CD4-positive, CD25-positive, alpha-beta regulatory T cell (primary cell): ENCODE measurements at regions not wholly inside any gene's neighbourhood (a gene's known extent, or its start where the extent isn't known, plus 50 kb on each side); places are given as distances from the start of the nearest gene placed in this dataset.
"Not testable (repeated sequence)": the region's sequence is repeated elsewhere in the genome, so short reads cannot be mapped to it uniquely, and the experiment has no call there.

Experiments
- ATAC-seq, 2 donors: fragments of 150-1000 bp; cut with Tn5 transposase; one replicate each; pipeline ENCODE4 v1.10.0; 2021; ENCODE audit warnings: low read depth in 2 of 2, moderate number of reproducible peaks in 2 of 2, moderate library complexity in 1 of 2
- DNase-seq, 3 donors: peaks; one replicate each; pipeline versions ENCODE4 v3.0.0 to v3.0.0-alpha.2; 2012 to 2022; ENCODE audit warnings: mixed read lengths in 1 of 3
- H3K27ac ChIP-seq: one replicate; pipeline ENCODE4 v1.7.0; 2013; ENCODE audit warnings: mild to moderate bottlenecking, low read length; ENCODE audit not compliant: insufficient read depth, poor library complexity, severe bottlenecking
- H3K27me3 ChIP-seq: one replicate; pipeline ENCODE4 v1.7.0; 2013; ENCODE audit warnings: low read length; ENCODE audit not compliant: control insufficient read depth, insufficient read depth
- H3K36me3 ChIP-seq: one replicate; pipeline ENCODE4 v1.7.0; 2013; ENCODE audit warnings: mild to moderate bottlenecking, low read length, moderate library complexity; ENCODE audit not compliant: control insufficient read depth, insufficient read depth
- H3K4me1 ChIP-seq: 2 replicates; pipeline ENCODE4 v1.7.0; 2013; ENCODE audit warnings: mild to moderate bottlenecking, low read length; ENCODE audit not compliant: insufficient read depth, control insufficient read depth, poor library complexity, severe bottlenecking
- H3K4me3 ChIP-seq: one replicate; pipeline ENCODE4 v1.7.0; 2013; ENCODE audit warnings: low read depth, mild to moderate bottlenecking, low read length, moderate library complexity
- H3K9me3 ChIP-seq, 2 experiments: 1 replicate in 1 of 2; 2 replicates in 1 of 2; pipeline ENCODE4 v1.7.0; 2013; ENCODE audit warnings: low read length in 2 of 2, mild to moderate bottlenecking in 1 of 2, moderate library complexity in 1 of 2; ENCODE audit not compliant: control insufficient read depth in 2 of 2
- H3K27ac Mint-ChIP-seq, 3 donors: one replicate each; pipeline ENCODE4 v1.8.0; 2020 to 2022; ENCODE audit warnings: mild to moderate bottlenecking in 3 of 3, mixed read lengths in 3 of 3, moderate library complexity in 2 of 3
- H3K27me3 Mint-ChIP-seq: one replicate; pipeline ENCODE4 v1.8.0; 2022; ENCODE audit warnings: mild to moderate bottlenecking, mixed read lengths
- H3K36me3 Mint-ChIP-seq: one replicate; pipeline ENCODE4 v1.8.0; 2020; ENCODE audit warnings: mixed read lengths
- H3K4me1 Mint-ChIP-seq, 4 donors: one replicate each; pipeline ENCODE4 v1.8.0; 2020 to 2022; ENCODE audit warnings: mixed read lengths in 4 of 4, mild to moderate bottlenecking in 1 of 4
- H3K4me3 Mint-ChIP-seq, 4 donors: one replicate each; pipeline ENCODE4 v1.8.0; 2020 to 2022; ENCODE audit warnings: mild to moderate bottlenecking in 4 of 4, mixed read lengths in 4 of 4, moderate library complexity in 3 of 4
- H3K9me3 Mint-ChIP-seq, 7 donors: one replicate each; pipeline ENCODE4 v1.8.0; 2020 to 2022; ENCODE audit warnings: mixed read lengths in 7 of 7, mild to moderate bottlenecking in 3 of 7, moderate library complexity in 2 of 7

GRCh38 chr12:9428856-9429255 lies 178.9 kb downstream of the KLRB1 start:
- not testable (repeated sequence) for H3K36me3 ChIP-seq, H3K4me1 Mint-ChIP-seq, DNase-seq, H3K9me3 ChIP-seq, H3K27ac ChIP-seq, ATAC-seq, H3K27ac Mint-ChIP-seq, H3K4me3 ChIP-seq, H3K4me1 ChIP-seq, H3K4me3 Mint-ChIP-seq, H3K27me3 ChIP-seq, H3K27me3 Mint-ChIP-seq, H3K9me3 Mint-ChIP-seq
- H3K36me3 Mint-ChIP-seq, result peaks cover 10% of the 10 kb centered on the region

- peaks cover 16% of the 10 kb centered on the region for H3K36me3 Mint-ChIP-seq
- H3K4me1 Mint-ChIP-seq, DNase-seq, H3K9me3 Mint-ChIP-seq, H3K27me3 ChIP-seq, H3K9me3 ChIP-seq, H3K4me3 ChIP-seq, H3K36me3 ChIP-seq, H3K4me1 ChIP-seq, ATAC-seq, H3K4me3 Mint-ChIP-seq, H3K27ac Mint-ChIP-seq, H3K27me3 Mint-ChIP-seq, H3K27ac ChIP-seq: not testable (repeated sequence)
These were observed 182.3 kb downstream of the KLRB1 start for GRCh38 chr12:9425429-9425828.

- ATAC-seq, result not testable (repeated sequence)
These were observed 183.5 kb downstream of the KLRB1 start for GRCh38 chr12:9424175-9424740.

GRCh38 chr12:9422689-9423088 lies 185.0 kb downstream of the KLRB1 start:
- H3K4me3 Mint-ChIP-seq, H3K27me3 Mint-ChIP-seq, H3K27ac Mint-ChIP-seq, H3K9me3 Mint-ChIP-seq, H3K27me3 ChIP-seq, DNase-seq, H3K27ac ChIP-seq, H3K9me3 ChIP-seq, H3K4me1 Mint-ChIP-seq, H3K4me3 ChIP-seq, ATAC-seq, H3K36me3 ChIP-seq, H3K4me1 ChIP-seq: not testable (repeated sequence)
- peaks cover 16% of the 10 kb centered on the region for H3K36me3 Mint-ChIP-seq

More at GRCh38 chr12:9424175-9424740, 183.5 kb downstream of the KLRB1 start:
- not testable (repeated sequence) for H3K4me3 ChIP-seq, H3K4me3 Mint-ChIP-seq, H3K36me3 ChIP-seq, H3K27me3 Mint-ChIP-seq, H3K4me1 Mint-ChIP-seq, H3K9me3 Mint-ChIP-seq, DNase-seq, H3K27ac ChIP-seq, H3K4me1 ChIP-seq, H3K27me3 ChIP-seq, H3K27ac Mint-ChIP-seq, H3K9me3 ChIP-seq
- peaks cover 16% of the 10 kb centered on the region for H3K36me3 Mint-ChIP-seq

DNA sequence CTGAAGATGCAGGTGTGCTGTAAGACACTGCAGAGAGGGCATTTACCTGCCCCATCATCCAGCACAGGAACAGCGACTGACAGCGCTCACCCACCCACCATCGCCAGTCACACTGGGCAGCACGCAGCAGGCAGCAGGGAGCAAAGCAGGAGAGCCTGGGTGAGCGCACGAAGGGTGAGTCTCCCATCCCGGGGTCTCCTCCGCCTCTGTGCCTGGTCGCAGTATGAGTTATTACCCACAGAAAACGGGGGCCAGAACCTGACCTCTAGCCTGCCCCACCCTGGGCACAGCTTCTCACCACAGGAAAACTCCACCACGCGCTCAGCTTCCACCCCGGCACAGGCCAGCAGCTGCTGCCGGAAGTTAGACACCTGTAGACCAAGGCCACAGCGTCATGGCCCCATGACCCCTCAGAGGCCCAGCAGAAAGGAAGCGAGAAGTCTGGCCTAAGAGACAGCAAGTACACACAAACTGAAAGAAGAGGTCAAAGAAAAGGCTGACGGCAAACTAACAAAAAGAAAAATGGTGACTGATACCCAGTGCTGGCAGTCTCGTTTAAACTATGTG lies 186.1 kb downstream of the KLRB1 start:
- Mint-ChIP-seq H3K27ac (peak overlapping the region in 1 of 3 donors; percentile 55), H3K36me3 (peaks cover 13% of the 10 kb centered on the region)
- H3K4me3 ChIP-seq, H3K27ac ChIP-seq, H3K36me3 ChIP-seq, H3K9me3 ChIP-seq, DNase-seq, H3K4me3 Mint-ChIP-seq, H3K27me3 ChIP-seq, H3K4me1 ChIP-seq, H3K27me3 Mint-ChIP-seq, H3K9me3 Mint-ChIP-seq, ATAC-seq, H3K4me1 Mint-ChIP-seq: not testable (repeated sequence)

GRCh38 chr12:9420817-9421519 lies 186.7 kb downstream of the KLRB1 start:
- DNase-seq, H3K4me1 Mint-ChIP-seq, H3K9me3 Mint-ChIP-seq, H3K9me3 ChIP-seq, H3K27me3 ChIP-seq, H3K36me3 Mint-ChIP-seq, H3K4me3 Mint-ChIP-seq, H3K36me3 ChIP-seq, H3K27ac ChIP-seq, H3K27me3 Mint-ChIP-seq, H3K4me1 ChIP-seq, H3K4me3 ChIP-seq, ATAC-seq: not testable (repeated sequence)
- peak overlapping the region in 1 of 3 donors; percentile 55 for H3K27ac Mint-ChIP-seq

DNA sequence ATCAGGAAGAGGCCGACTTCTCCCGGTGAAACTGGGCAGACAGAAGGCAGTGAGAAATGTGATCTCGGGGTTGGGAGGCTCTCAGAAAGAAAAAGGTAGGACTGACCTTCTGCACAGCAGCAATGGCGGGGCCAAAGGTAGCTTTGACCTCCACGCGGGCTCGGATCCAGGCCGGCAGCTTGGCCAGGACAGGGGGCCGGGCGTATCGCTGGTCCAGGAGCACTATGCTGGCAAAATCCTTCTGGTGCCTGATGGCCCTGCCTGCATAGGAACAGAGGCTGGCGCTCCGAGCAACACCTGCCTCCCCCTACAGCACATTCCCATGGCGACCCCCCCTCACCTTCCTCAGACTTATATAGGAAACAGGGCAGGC lies 189.1 kb downstream of the KLRB1 start:
- not testable (repeated sequence) for H3K9me3 ChIP-seq, H3K4me1 ChIP-seq, ATAC-seq, H3K36me3 ChIP-seq, H3K27ac ChIP-seq, H3K4me1 Mint-ChIP-seq, DNase-seq, H3K27me3 Mint-ChIP-seq, H3K9me3 Mint-ChIP-seq, H3K4me3 ChIP-seq, H3K4me3 Mint-ChIP-seq, H3K36me3 Mint-ChIP-seq, H3K27me3 ChIP-seq, H3K27ac Mint-ChIP-seq
